A549 (cell line): ENCODE measurements at regions not wholly inside any gene's neighbourhood (a gene's known extent, or its start where the extent isn't known, plus 50 kb on each side); places are given as distances from the start of the nearest gene placed in this dataset.

ENCODE experiments used
- ATAC-seq, 2 experiments: fragments of 200-7000 bp in 1 of 2; fragments of >200 bp in 1 of 2; cut with Nextera tagmentation in 1 of 2; cut with Tn5 transposase in 1 of 2; 3 replicates each; pipeline versions ENCODE4 v1.8.0 to v1.9.1; 2018 to 2020; ENCODE audit warnings: mild to moderate bottlenecking in 1 of 2, moderate library complexity in 1 of 2
- CTCF ChIA-PET: fragments of 300-600 bp; sonication (Branson Sonifier 250); formaldehyde crosslinking; extraction: SDS; loops from one replicate; lab custom pipeline; 2021; ENCODE audit warnings: antibody characterized with exemption, inconsistent platforms; lab: Yijun Ruan, JAX
- POLR2A ChIA-PET: fragments of 350-600 bp; formaldehyde crosslinking; extraction: SDS; loops from one replicate; lab custom pipeline; 2021; ENCODE audit warnings: antibody characterized with exemption, inconsistent platforms; lab: Yijun Ruan, JAX
- DNase-seq, 2 experiments: peaks; one replicate each; pipeline versions ENCODE4 v3.0.0 to v3.0.0-alpha.2; 2011 to 2016; ENCODE audit warnings: low read depth in 1 of 2, low spot score in 1 of 2
- FAIRE-seq: peaks from 2 replicates; lab custom pipeline; 2011; peaks lifted over from hg19 to GRCh38; lab: Jason Lieb, UNC
- H3K27ac ChIP-seq, 2 experiments: fragments of >200 bp; sonication (Bioruptor Twin); formaldehyde crosslinking; 3 replicates each; pipeline ENCODE4 v1.5.1; 2016 to 2017
- H3K4me1 ChIP-seq: fragments of >200 bp; sonication (Bioruptor Twin); formaldehyde crosslinking; 3 replicates; pipeline ENCODE4 v1.6.1; 2016
- H3K4me2 ChIP-seq: fragments of >200 bp; sonication (Bioruptor Twin); formaldehyde crosslinking; 3 replicates; pipeline ENCODE4 v1.6.1; 2016
- H3K4me3 ChIP-seq: fragments of >200 bp; sonication (Bioruptor Twin); formaldehyde crosslinking; 3 replicates; pipeline ENCODE4 v1.5.1; 2016
- H3K9me3 ChIP-seq: fragments of >200 bp; sonication (Bioruptor Twin); formaldehyde crosslinking; 3 replicates; pipeline ENCODE4 v1.6.1; 2016
- BHLHE40 ChIP-seq: IDR thresholded peaks from 2 replicates; pipeline ENCODE4 v1.6.1; 2012; ENCODE audit warnings: low read depth, low read length, inconsistent platforms
- CHD4 ChIP-seq: fragments of 200-600 bp; sonication (generic); IDR thresholded peaks from 2 replicates; pipeline ENCODE4 v1.6.1; 2016; ENCODE audit warnings: antibody characterized with exemption, mild to moderate bottlenecking, borderline replicate concordance
- EHMT2 ChIP-seq: fragments of 200-600 bp; sonication (generic); IDR thresholded peaks from 2 replicates; pipeline ENCODE4 v1.6.1; 2016; ENCODE audit warnings: antibody characterized with exemption, low read depth, mild to moderate bottlenecking, moderate library complexity
- ESRRA ChIP-seq: fragments of 150-350 bp; IDR thresholded peaks from 2 replicates; pipeline ENCODE4 v1.6.1; 2014; ENCODE audit warnings: mild to moderate bottlenecking, low read length, borderline replicate concordance
- HES2 ChIP-seq: fragments of >200 bp; sonication (Bioruptor Twin); formaldehyde crosslinking; IDR thresholded peaks from 2 replicates; pipeline ENCODE4 v1.6.1; 2016
- HEYL ChIP-seq: fragments of 250-450 bp; sonication (Bioruptor Pico); IDR thresholded peaks from 2 replicates; pipeline ENCODE4 v1.8.0; 2021; ENCODE audit warnings: mild to moderate bottlenecking, moderate library complexity
- MYC ChIP-seq: IDR thresholded peaks from 2 replicates; pipeline ENCODE4 v1.6.1; 2012; ENCODE audit warnings: mild to moderate bottlenecking, inconsistent platforms, low read length, improper control_type of control experiment, borderline replicate concordance
- NFE2L2 ChIP-seq: fragments of 150-350 bp; conservative IDR thresholded peaks from 2 replicates; pipeline ENCODE4 v1.6.1; 2014; ENCODE audit warnings: low read length
- NPAS2 ChIP-seq: fragments of 250-450 bp; sonication (Bioruptor Pico); IDR thresholded peaks from 2 replicates; pipeline ENCODE4 v1.8.0; 2022; ENCODE audit warnings: mild to moderate bottlenecking, moderate library complexity, borderline replicate concordance
- POLR2AphosphoS2 ChIP-seq: conservative IDR thresholded peaks from 2 replicates; pipeline ENCODE4 v1.6.1; 2012; ENCODE audit warnings: low read length, improper control_type of control experiment, inconsistent platforms
- RARB ChIP-seq: fragments of 250-450 bp; sonication (Bioruptor Pico); IDR thresholded peaks from 2 replicates; pipeline ENCODE4 v1.8.0; 2021; ENCODE audit warnings: mild to moderate bottlenecking, moderate library complexity
- RNF2 ChIP-seq: fragments of 200-600 bp; sonication (generic); IDR thresholded peaks from 2 replicates; pipeline ENCODE4 v1.6.1; 2016; ENCODE audit warnings: low read depth, mild to moderate bottlenecking, antibody characterized with exemption, moderate library complexity, borderline replicate concordance
- SREBF2 ChIP-seq: fragments of 450-650 bp; IDR thresholded peaks from 2 replicates; pipeline ENCODE4 v1.6.1; 2014; ENCODE audit warnings: mild to moderate bottlenecking, moderate library complexity
- TFCP2L1 ChIP-seq: fragments of 250-450 bp; sonication (Bioruptor Pico); IDR thresholded peaks from 2 replicates; pipeline ENCODE4 v1.5.0; 2021; ENCODE audit warnings: mild to moderate bottlenecking
- ZFP36 ChIP-seq: fragments of 450-650 bp; IDR thresholded peaks from 2 replicates; pipeline ENCODE4 v1.6.1; 2014; ENCODE audit warnings: borderline replicate concordance; ENCODE audit not compliant: partially characterized antibody
- ZNF302 ChIP-seq: fragments of 250-450 bp; sonication (Bioruptor Pico); IDR thresholded peaks from 2 replicates; pipeline ENCODE4 v1.9.0; 2021; ENCODE audit warnings: inconsistent platforms, mild to moderate bottlenecking, moderate library complexity
- ZSCAN20 ChIP-seq: fragments of 250-450 bp; sonication (Bioruptor Pico); IDR thresholded peaks from 2 replicates; pipeline ENCODE4 v1.8.0; 2022; ENCODE audit warnings: mild to moderate bottlenecking, moderate library complexity
- WGBS: methylation state at CpG from one replicate; pipeline ENCODE4 v1.1.6; 2017; ENCODE audit errors: missing lambda C conversion rate; 5-methylcytosine and 5-hydroxymethylcytosine counted together
- TF ChIP-seq, protein P1 (sequence below): fragments of 200-600 bp; sonication (generic); IDR thresholded peaks from 2 replicates; pipeline ENCODE4 v1.6.1; 2016; ENCODE audit warnings: antibody characterized with exemption, mild to moderate bottlenecking, moderate library complexity
- TF ChIP-seq, protein P2 (sequence below): fragments of 250-450 bp; sonication (Bioruptor Pico); IDR thresholded peaks from 2 replicates; pipeline ENCODE4 v1.5.0; 2021; ENCODE audit warnings: mild to moderate bottlenecking, moderate library complexity, borderline replicate concordance
- TF ChIP-seq, protein P3 (sequence below): fragments of >200 bp; sonication (Bioruptor Twin); formaldehyde crosslinking; IDR thresholded peaks from 3 replicates; pipeline ENCODE4 v1.6.1; 2016
- TF ChIP-seq, protein P4 (sequence below): IDR thresholded peaks from 2 replicates; pipeline ENCODE4 v1.6.1; 2012

DNA sequence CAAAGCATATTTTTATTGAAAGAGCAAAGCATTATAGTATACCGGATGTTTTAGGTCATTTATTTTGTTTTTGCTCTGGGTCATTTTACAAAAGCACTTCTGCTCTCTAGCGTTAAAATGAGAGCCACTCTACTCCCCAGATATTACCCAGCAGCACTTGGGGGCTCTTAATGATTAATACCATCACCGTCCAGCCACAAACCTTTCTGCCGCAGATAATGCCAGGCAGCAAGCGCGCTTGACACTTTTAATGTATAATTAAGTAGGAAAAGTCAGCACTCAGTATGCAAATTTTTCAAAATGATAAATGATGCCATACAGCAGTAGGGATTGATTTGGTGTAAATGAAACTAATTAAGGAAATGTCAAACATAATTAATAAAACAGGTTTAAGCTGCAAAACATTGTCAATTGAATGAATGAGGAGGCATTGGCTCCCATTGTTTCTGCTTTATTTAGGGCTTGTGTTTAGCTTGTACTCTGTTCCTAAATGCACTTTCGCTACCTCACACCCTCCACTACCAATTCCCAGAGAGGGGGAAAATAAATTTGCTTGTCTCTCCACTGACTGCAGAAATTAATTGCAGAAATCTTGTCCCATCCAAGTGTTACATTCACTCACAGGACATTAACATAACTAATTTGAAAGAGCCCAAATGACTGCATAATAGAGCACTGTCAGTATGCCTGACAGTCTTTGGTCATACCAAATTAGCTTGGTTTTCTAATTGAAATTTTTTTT, 358.8 kb upstream of the ARRDC3 start:
- FAIRE-seq, result no peak
- CTCF ChIA-PET, result interaction anchor here (0.6 kb wide), 1 partner anchor 480 kb away, joined by 3 read pairs; no protein-coding TSS in a partner anchor
- WGBS, result 79% methylated on average over 7 of the region's 7 CpGs
- no peaks in the 10 kb centered on the region for H3K9me3 ChIP-seq
- ATAC-seq, result no peak
- H3K4me1 ChIP-seq, result no peaks in the 10 kb centered on the region
- H3K4me3 ChIP-seq, result no peak overlapping the region
- TF ChIP-seq RARB (CRISPR knock-in tag), result no peak
- POLR2A ChIA-PET, result no interaction called here
- no peak overlapping the region for H3K27ac ChIP-seq
- H3K4me2 ChIP-seq, result no peak overlapping the region
- no peak for DNase-seq

DNA sequence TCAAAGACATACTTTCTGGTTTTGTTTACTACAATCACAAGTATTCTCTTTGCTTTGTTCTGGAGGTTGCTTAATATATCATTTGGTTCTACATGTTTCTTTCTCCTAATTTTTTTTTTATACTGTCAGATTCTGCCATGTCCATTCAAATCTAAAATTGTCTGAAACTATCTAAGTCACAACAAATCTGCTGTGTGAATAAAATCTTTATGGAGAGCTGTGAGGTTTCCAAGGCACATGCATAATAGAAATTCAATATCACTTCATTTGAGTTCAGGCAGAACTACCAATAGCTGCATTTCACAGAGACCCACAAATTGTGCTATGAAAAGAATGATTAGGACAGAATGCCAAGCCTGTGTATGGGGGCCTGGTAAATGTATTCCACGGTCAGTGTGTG, 346.9 kb upstream of the ARRDC3 start:
- Histone ChIP-seq H3K27ac (no peak overlapping the region), H3K4me2 (no peak overlapping the region), H3K4me1 (no peaks in the 10 kb centered on the region), H3K4me3 (no peak overlapping the region), H3K9me3 (no peaks in the 10 kb centered on the region)
- CTCF ChIA-PET, result no interaction called here
- DNase-seq (no peak), ATAC-seq (no peak), FAIRE-seq (no peak)
- TF ChIP-seq, protein P1, sequence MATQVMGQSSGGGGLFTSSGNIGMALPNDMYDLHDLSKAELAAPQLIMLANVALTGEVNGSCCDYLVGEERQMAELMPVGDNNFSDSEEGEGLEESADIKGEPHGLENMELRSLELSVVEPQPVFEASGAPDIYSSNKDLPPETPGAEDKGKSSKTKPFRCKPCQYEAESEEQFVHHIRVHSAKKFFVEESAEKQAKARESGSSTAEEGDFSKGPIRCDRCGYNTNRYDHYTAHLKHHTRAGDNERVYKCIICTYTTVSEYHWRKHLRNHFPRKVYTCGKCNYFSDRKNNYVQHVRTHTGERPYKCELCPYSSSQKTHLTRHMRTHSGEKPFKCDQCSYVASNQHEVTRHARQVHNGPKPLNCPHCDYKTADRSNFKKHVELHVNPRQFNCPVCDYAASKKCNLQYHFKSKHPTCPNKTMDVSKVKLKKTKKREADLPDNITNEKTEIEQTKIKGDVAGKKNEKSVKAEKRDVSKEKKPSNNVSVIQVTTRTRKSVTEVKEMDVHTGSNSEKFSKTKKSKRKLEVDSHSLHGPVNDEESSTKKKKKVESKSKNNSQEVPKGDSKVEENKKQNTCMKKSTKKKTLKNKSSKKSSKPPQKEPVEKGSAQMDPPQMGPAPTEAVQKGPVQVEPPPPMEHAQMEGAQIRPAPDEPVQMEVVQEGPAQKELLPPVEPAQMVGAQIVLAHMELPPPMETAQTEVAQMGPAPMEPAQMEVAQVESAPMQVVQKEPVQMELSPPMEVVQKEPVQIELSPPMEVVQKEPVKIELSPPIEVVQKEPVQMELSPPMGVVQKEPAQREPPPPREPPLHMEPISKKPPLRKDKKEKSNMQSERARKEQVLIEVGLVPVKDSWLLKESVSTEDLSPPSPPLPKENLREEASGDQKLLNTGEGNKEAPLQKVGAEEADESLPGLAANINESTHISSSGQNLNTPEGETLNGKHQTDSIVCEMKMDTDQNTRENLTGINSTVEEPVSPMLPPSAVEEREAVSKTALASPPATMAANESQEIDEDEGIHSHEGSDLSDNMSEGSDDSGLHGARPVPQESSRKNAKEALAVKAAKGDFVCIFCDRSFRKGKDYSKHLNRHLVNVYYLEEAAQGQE, result no peak
- TF ChIP-seq ZFP36 (no peak), NPAS2 (CRISPR knock-in tag) (no peak), MYC (no peak), EHMT2 (no peak), BHLHE40 (no peak), HEYL (CRISPR knock-in tag) (no peak), POLR2AphosphoS2 (no peak), ZSCAN20 (CRISPR knock-in tag) (no peak), NFE2L2 (no peak), ZNF302 (CRISPR knock-in tag) (no peak), RNF2 (no peak), SREBF2 (no peak), ESRRA (no peak), TFCP2L1 (CRISPR knock-in tag) (no peak), CHD4 (no peak), HES2 (no peak)
- TF ChIP-seq, protein P2, sequence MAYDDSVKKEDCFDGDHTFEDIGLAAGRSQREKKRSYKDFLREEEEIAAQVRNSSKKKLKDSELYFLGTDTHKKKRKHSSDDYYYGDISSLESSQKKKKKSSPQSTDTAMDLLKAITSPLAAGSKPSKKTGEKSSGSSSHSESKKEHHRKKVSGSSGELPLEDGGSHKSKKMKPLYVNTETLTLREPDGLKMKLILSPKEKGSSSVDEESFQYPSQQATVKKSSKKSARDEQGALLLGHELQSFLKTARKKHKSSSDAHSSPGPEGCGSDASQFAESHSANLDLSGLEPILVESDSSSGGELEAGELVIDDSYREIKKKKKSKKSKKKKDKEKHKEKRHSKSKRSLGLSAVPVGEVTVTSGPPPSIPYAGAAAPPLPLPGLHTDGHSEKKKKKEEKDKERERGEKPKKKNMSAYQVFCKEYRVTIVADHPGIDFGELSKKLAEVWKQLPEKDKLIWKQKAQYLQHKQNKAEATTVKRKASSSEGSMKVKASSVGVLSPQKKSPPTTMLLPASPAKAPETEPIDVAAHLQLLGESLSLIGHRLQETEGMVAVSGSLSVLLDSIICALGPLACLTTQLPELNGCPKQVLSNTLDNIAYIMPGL, result no peak
- TF ChIP-seq, protein P3, sequence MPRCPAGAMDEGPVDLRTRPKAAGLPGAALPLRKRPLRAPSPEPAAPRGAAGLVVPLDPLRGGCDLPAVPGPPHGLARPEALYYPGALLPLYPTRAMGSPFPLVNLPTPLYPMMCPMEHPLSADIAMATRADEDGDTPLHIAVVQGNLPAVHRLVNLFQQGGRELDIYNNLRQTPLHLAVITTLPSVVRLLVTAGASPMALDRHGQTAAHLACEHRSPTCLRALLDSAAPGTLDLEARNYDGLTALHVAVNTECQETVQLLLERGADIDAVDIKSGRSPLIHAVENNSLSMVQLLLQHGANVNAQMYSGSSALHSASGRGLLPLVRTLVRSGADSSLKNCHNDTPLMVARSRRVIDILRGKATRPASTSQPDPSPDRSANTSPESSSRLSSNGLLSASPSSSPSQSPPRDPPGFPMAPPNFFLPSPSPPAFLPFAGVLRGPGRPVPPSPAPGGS, result no peak
- TF ChIP-seq, protein P4, sequence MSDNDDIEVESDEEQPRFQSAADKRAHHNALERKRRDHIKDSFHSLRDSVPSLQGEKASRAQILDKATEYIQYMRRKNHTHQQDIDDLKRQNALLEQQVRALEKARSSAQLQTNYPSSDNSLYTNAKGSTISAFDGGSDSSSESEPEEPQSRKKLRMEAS, result no peak
- POLR2A ChIA-PET, result no interaction called here
- WGBS, result 61% methylated on average over 1 of the region's 1 CpG
